IPS-NIHi11 (cell line): ENCODE measurements at regions not wholly inside any gene's neighbourhood (a gene's known extent, or its start where the extent isn't known, plus 50 kb on each side); places are given as distances from the start of the nearest gene placed in this dataset.
"Not testable (repeated sequence)": the region's sequence is repeated elsewhere in the genome, so short reads cannot be mapped to it uniquely, and the experiment has no call there.

Source experiments
- DNase-seq: peaks from one replicate; pipeline ENCODE4 v3.0.0; 2012; ENCODE audit warnings: mixed read lengths, low spot score

DNA sequence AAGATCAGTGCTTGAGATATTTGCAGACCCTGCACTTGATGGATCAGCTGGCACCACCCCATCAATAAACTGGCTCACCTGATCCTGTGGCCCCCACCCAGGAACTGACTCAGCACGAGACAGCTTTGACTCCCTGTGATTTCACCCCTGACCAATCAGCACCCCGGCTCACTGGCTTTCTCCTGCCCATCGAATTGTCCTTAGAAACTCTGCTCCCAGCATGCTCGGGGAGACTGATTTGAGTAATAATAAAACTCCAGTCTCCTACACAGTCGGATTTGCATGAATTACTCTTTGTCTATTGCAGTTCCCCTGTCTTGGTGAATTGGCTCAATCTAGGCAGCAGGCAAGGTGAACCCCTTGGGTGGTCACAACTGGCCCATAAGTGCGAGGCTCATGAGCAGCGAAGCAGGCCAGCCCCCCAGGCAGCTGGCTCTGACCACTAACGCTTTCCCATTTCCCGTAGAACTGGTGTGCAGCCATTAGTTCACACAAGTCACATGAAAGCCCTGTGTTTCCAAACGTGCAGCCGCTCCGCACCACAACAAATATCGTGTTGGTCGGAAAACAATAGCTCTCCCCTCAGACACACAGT lies 79.6 kb downstream of the RSPH3 start:
- no peak for DNase-seq

DNA sequence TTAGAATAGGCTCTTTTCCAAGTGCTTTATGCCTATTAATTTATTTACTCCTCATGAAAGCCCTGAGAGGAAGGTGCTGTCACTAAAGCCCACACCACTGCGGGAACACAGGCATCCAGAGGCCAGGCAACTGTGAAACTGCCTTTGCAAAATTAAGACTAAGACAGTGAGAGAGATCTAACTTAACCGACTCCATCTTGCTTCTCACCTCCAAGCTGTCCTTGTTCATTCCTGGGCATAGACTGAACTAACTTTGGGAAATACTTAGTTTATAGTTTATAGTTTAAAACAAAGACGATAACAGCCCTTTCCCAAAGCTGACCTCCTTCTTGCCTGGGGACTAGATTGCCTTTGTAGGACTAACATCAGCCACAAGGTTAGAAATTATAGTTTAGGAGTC lies 80.1 kb downstream of the RSPH3 start:
- DNase-seq: no peak

DNA sequence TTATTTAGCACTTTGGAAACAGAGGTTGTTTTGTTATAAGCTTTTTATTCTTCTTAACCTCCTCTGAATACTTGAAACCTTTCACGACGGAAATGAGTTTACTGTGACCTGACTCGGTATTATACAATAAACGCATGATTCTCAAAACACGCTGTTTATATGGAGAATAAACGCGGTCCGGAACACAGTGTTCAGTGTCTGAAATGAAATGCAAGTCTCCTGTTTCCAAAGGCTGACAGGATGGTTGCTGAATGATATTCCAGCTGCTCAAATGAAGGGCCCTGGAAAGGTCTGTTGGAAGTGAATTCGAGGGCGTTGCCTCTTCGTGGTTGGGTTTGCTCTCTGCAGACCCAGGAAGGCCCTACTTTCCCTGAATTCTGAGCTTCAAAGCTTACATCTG lies 83.4 kb downstream of the RSPH3 start:
- no peak for DNase-seq

DNA sequence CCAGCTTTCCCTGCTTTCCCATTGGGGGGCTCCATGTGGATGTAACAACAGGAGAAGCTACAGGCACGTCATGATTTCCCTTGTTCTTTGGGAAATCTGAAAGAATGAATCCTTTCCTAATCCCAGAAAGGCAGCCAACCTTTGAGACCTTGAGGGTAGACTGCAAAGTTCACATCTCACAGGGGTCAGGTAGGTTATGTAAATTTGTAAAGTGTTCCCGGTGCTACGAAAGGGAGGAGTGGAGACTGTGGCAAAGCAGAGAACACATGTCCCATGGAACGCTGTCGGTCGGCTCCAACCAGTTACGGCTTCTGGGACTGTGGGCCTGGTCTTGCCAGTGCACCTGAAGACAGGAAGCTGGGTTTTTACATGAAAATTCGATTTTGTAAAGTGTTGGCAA lies 85.1 kb downstream of the RSPH3 start:
- DNase-seq: no peak

GRCh38 chr6:158913580-158913979 lies 86.4 kb downstream of the RSPH3 start:
- no peak for DNase-seq

DNA sequence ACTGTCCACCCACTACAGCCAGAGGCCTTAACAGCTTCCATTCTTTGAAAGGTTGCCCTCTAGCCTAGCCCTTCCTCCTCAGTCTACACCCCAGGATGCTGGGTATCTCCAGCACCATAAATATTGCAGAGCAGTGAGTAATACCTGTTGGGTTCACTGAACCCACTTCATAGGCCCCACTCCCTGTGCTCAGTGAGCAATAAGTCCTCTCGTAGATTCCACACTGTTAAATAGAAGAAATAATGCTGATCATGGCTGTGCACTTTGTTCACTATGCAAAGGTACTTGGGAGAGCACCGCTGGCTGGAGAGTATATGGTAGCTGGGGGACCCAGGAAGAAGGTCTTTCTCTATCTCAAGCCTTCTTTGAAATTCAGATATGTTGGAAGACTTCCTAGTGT lies 87.3 kb downstream of the RSPH3 start:
- DNase-seq: no peak

GRCh38 chr6:158911746-158912480 lies 88.1 kb downstream of the RSPH3 start:
- DNase-seq: no peak

GRCh38 chr6:158910484-158911440 lies 89.2 kb downstream of the RSPH3 start:
- DNase-seq: peak; percentile 81

- DNase-seq: no peak
Measured at GRCh38 chr6:158909938-158910337, 90.1 kb downstream of the RSPH3 start.

DNA sequence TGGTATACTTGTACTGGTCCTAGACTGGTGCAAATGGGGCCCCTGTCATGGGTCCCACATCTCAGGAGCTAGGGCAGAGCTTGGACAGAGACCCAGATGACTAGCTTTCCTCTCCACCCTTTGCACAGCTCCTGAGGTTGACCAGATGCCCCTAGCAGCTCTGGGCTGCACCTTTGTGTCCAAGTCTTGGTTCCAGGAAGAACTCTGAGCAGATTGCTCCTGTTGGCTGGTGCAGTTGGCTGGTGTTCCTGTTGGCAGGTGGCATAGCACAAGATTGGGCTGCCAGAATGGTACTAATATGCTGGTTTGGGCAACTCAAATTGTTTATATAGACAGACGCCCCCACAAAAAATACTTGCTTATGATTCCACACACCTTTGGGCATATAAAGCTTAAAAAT lies 89.4 kb upstream of the EZR start:
- no peak for DNase-seq

- no peak for DNase-seq
Measured at GRCh38 chr6:158907931-158908330, 88.8 kb upstream of the EZR start.

DNA sequence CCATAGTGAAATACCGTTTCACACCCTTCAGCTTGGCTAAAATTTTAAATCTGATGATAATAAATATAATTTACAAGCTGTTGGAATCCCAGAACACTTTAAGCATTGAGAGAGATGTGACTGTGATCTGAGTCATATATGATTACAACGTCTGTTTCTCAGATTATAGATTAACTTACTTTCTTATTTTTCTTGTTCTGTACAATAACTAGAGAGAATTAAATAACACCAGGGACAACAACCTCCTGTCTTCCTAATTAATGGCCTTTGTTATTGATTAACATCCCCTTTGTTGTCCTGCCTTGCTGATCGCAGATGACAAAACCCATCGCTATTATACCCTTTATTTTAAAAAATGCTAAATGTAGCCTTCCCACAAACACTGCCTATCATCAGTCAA lies 87.8 kb upstream of the EZR start:
- DNase-seq: no peak

DNA sequence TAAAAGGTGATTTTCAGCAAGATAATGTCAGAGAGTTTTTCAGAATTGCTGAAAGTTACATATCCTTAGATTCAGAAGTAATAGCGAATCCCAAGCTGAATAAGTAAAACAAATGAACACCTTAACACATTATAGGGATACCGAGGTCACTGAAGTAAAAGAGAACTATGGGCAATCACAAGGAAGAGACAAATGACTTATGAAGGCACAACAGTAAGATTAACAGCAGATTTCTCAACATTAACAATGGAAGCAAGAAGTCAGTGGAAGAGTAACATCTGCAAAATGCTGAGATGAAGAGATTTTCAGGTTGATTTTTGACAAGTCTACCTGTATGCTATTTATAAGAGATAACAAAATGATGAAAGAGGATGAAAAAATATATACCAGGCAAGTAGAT lies 86.1 kb upstream of the EZR start:
- DNase-seq: no peak

- DNase-seq: no peak
Measured at GRCh38 chr6:158903801-158904200, 84.6 kb upstream of the EZR start.

DNA sequence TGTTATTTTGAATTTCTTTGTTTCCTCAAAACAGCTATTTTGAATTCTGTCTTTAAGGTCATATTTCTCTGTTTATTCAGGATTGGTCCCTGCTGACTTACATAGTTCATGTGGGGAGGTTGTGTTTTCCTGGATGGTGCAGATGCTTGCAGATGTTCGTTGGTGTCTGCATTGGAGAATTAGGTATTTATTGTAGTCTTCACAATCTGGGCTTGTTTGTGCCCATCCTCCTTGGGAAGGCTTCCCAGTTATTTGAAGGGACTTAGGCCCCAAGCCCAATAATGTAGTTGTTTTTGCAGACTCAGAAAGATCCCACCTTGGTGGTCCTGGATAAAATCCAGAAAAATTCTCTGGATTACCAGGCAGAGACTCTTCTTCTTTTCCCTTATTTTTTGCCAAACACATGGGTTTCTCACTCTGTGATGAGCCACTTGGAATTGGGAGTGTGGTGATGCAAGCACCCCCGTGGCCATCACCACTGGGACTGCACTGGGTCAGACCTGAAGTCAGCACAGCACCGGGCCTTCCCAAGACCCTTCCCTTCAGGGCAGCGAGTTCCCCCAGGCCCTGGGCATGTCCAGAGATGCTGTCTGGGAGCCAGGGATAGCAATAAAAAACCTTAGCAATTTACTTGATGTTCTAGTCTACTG lies 81.6 kb upstream of the EZR start:
- DNase-seq: no peak

- DNase-seq: no peak
Measured at GRCh38 chr6:158897236-158897635, 78.1 kb upstream of the EZR start.

GRCh38 chr6:158895661-158896060 lies 76.5 kb upstream of the EZR start:
- no peak for DNase-seq

DNA sequence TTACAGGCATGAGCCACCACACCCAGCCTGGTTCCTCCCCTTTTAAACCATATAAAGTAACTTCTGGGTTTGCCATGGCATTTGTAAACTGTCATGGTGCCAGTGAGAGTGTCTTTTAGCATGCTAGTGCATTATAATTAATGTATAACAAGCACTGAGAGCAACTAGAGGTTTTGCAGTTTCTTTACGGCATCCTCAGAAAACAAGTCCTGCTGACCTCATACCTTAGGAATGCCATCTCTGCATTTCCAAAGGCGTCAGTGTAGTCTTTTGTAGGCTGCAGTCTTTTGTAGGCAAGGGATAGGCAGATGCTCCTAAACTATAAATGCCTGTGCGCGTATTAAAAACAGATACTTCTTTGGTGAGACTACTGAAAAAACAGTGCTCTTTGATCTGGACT lies 75.0 kb upstream of the EZR start:
- DNase-seq: peak; percentile 68

GRCh38 chr6:158892266-158892665 lies 73.1 kb upstream of the EZR start:
- no peak for DNase-seq

- not testable (repeated sequence) for DNase-seq
Measured at GRCh38 chr6:158891560-158891959, 72.4 kb upstream of the EZR start.

GRCh38 chr6:158888171-158888570 lies 69.0 kb upstream of the EZR start:
- DNase-seq: not testable (repeated sequence)

GRCh38 chr6:158886346-158886977 lies 67.3 kb upstream of the EZR start:
- not testable (repeated sequence) for DNase-seq
